ENCODE measurements at regions not wholly inside any gene's neighbourhood (a gene's known extent, or its start where the extent isn't known, plus 50 kb on each side); places are given as distances from the start of the nearest gene placed in this dataset.
"Not testable (repeated sequence)": the region's sequence is repeated elsewhere in the genome, so short reads cannot be mapped to it uniquely, and the experiment has no call there.

- Histone ChIP-seq H3K36me3 (ENCODE audit: insufficient read depth, low read length) (no peaks in the 10 kb centered on the region), H3K27ac (ENCODE audit: low read depth, low read length) (no peak overlapping the region), H3K9ac (ENCODE audit: low read length) (no peak overlapping the region), H3K9me3 (ENCODE audit: low read length) (no peaks in the 10 kb centered on the region), H3K4me3 (ENCODE audit: low read depth in 1 of 2, low read length in 2 of 2) (no peak overlapping the region), H3K27me3 (ENCODE audit: control insufficient read depth in 1 of 2, insufficient read depth in 2 of 2, low read length in 2 of 2) (no peaks in the 10 kb centered on the region), H3K4me1 (ENCODE audit: insufficient read depth, low read length) (no peaks in the 10 kb centered on the region)
These were observed 2050.6 kb upstream of the RAG2 start for GRCh38 chr11:38648604-38649003.

- Histone ChIP-seq H3K36me3 (ENCODE audit: insufficient read depth, low read length) (no peaks in the 10 kb centered on the region), H3K4me1 (ENCODE audit: insufficient read depth, low read length) (no peaks in the 10 kb centered on the region), H3K27me3 (ENCODE audit: control insufficient read depth in 1 of 2, insufficient read depth in 2 of 2, low read length in 2 of 2) (no peaks in the 10 kb centered on the region), H3K4me3 (ENCODE audit: low read depth in 1 of 2, low read length in 2 of 2) (no peak overlapping the region), H3K27ac (ENCODE audit: low read depth, low read length) (no peak overlapping the region), H3K9ac (ENCODE audit: low read length) (no peak overlapping the region), H3K9me3 (ENCODE audit: low read length) (no peaks in the 10 kb centered on the region)
These were observed 2048.3 kb upstream of the RAG2 start for GRCh38 chr11:38646382-38646781.

- no peak overlapping the region for H3K9ac ChIP-seq (ENCODE audit: low read length)
These were observed 2042.8 kb upstream of the RAG2 start for GRCh38 chr11:38640854-38641253.

GRCh38 chr11:38612701-38613100 is 2014.7 kb upstream of the RAG2 start:
- Histone ChIP-seq H3K9me3 (ENCODE audit: low read length) (no peaks in the 10 kb centered on the region), H3K9ac (ENCODE audit: low read length) (no peak overlapping the region), H3K27ac (ENCODE audit: low read depth, low read length) (no peak overlapping the region), H3K4me3 (ENCODE audit: low read depth in 1 of 2, low read length in 2 of 2) (no peak overlapping the region), H3K4me1 (ENCODE audit: insufficient read depth, low read length) (no peaks in the 10 kb centered on the region), H3K27me3 (ENCODE audit: control insufficient read depth in 1 of 2, insufficient read depth in 2 of 2, low read length in 2 of 2) (no peaks in the 10 kb centered on the region), H3K36me3 (ENCODE audit: insufficient read depth, low read length) (no peaks in the 10 kb centered on the region)

More at GRCh38 chr11:38640854-38641253, 2042.8 kb upstream of the RAG2 start:
- H3K4me3 ChIP-seq (ENCODE audit: low read depth in 1 of 2, low read length in 2 of 2), result no peak overlapping the region
- H3K36me3 ChIP-seq (ENCODE audit: insufficient read depth, low read length), result no peaks in the 10 kb centered on the region
- H3K27ac ChIP-seq (ENCODE audit: low read depth, low read length), result no peak overlapping the region
- H3K27me3 ChIP-seq (ENCODE audit: control insufficient read depth in 1 of 2, insufficient read depth in 2 of 2, low read length in 2 of 2), result no peaks in the 10 kb centered on the region
- no peaks in the 10 kb centered on the region for H3K4me1 ChIP-seq (ENCODE audit: insufficient read depth, low read length)
- H3K9me3 ChIP-seq (ENCODE audit: low read length), result no peaks in the 10 kb centered on the region

GRCh38 chr11:38601371-38601770 is 2003.3 kb upstream of the RAG2 start:
- H3K27me3 ChIP-seq (ENCODE audit: control insufficient read depth in 1 of 2, insufficient read depth in 2 of 2, low read length in 2 of 2); H3K9me3 ChIP-seq (ENCODE audit: low read length); H3K27ac ChIP-seq (ENCODE audit: low read depth, low read length); H3K4me3 ChIP-seq (ENCODE audit: low read depth in 1 of 2, low read length in 2 of 2); H3K36me3 ChIP-seq (ENCODE audit: insufficient read depth, low read length); H3K9ac ChIP-seq (ENCODE audit: low read length); H3K4me1 ChIP-seq (ENCODE audit: insufficient read depth, low read length): not testable (repeated sequence)

- no peaks in the 10 kb centered on the region for H3K4me1 ChIP-seq (ENCODE audit: insufficient read depth, low read length)
- no peaks in the 10 kb centered on the region for H3K36me3 ChIP-seq (ENCODE audit: insufficient read depth, low read length)
- no peak overlapping the region for H3K27ac ChIP-seq (ENCODE audit: low read depth, low read length)
- H3K9me3 ChIP-seq (ENCODE audit: low read length), result no peaks in the 10 kb centered on the region
- no peak overlapping the region for H3K9ac ChIP-seq (ENCODE audit: low read length)
- H3K4me3 ChIP-seq (ENCODE audit: low read depth in 1 of 2, low read length in 2 of 2), result no peak overlapping the region
- no peaks in the 10 kb centered on the region for H3K27me3 ChIP-seq (ENCODE audit: control insufficient read depth in 1 of 2, insufficient read depth in 2 of 2, low read length in 2 of 2)
These were observed 2000.4 kb upstream of the RAG2 start for GRCh38 chr11:38598418-38598817.

- H3K9ac ChIP-seq (ENCODE audit: low read length); H3K27me3 ChIP-seq (ENCODE audit: control insufficient read depth in 1 of 2, insufficient read depth in 2 of 2, low read length in 2 of 2); H3K27ac ChIP-seq (ENCODE audit: low read depth, low read length); H3K4me1 ChIP-seq (ENCODE audit: insufficient read depth, low read length); H3K36me3 ChIP-seq (ENCODE audit: insufficient read depth, low read length); H3K4me3 ChIP-seq (ENCODE audit: low read depth in 1 of 2, low read length in 2 of 2); H3K9me3 ChIP-seq (ENCODE audit: low read length): not testable (repeated sequence)
These were observed 1997.5 kb upstream of the RAG2 start for GRCh38 chr11:38595359-38596016.

- no peaks in the 10 kb centered on the region for H3K9me3 ChIP-seq (ENCODE audit: low read length)
- H3K36me3 ChIP-seq (ENCODE audit: insufficient read depth, low read length), result no peaks in the 10 kb centered on the region
- H3K27ac ChIP-seq (ENCODE audit: low read depth, low read length), result no peak overlapping the region
- H3K9ac ChIP-seq (ENCODE audit: low read length), result no peak overlapping the region
- H3K4me1 ChIP-seq (ENCODE audit: insufficient read depth, low read length), result no peaks in the 10 kb centered on the region
- no peak overlapping the region for H3K4me3 ChIP-seq (ENCODE audit: low read depth in 1 of 2, low read length in 2 of 2)
- no peaks in the 10 kb centered on the region for H3K27me3 ChIP-seq (ENCODE audit: control insufficient read depth in 1 of 2, insufficient read depth in 2 of 2, low read length in 2 of 2)
These were observed 1996.9 kb upstream of the RAG2 start for GRCh38 chr11:38594895-38595294.

- Histone ChIP-seq H3K4me1 (ENCODE audit: insufficient read depth, low read length) (no peaks in the 10 kb centered on the region), H3K27me3 (ENCODE audit: control insufficient read depth in 1 of 2, insufficient read depth in 2 of 2, low read length in 2 of 2) (no peaks in the 10 kb centered on the region), H3K36me3 (ENCODE audit: insufficient read depth, low read length) (no peaks in the 10 kb centered on the region), H3K9ac (ENCODE audit: low read length) (no peak overlapping the region), H3K9me3 (ENCODE audit: low read length) (no peaks in the 10 kb centered on the region), H3K4me3 (ENCODE audit: low read depth in 1 of 2, low read length in 2 of 2) (no peak overlapping the region), H3K27ac (ENCODE audit: low read depth, low read length) (no peak overlapping the region)
These were observed 1995.6 kb upstream of the RAG2 start for GRCh38 chr11:38593649-38594048.

GRCh38 chr11:38582756-38583155 is 1984.7 kb upstream of the RAG2 start:
- Histone ChIP-seq H3K36me3 (ENCODE audit: insufficient read depth, low read length) (no peaks in the 10 kb centered on the region), H3K9me3 (ENCODE audit: low read length) (peaks cover 7% of the 10 kb centered on the region), H3K9ac (ENCODE audit: low read length) (no peak overlapping the region), H3K27me3 (ENCODE audit: control insufficient read depth in 1 of 2, insufficient read depth in 2 of 2, low read length in 2 of 2) (no peaks in the 10 kb centered on the region), H3K27ac (ENCODE audit: low read depth, low read length) (no peak overlapping the region), H3K4me3 (ENCODE audit: low read depth in 1 of 2, low read length in 2 of 2) (no peak overlapping the region), H3K4me1 (ENCODE audit: insufficient read depth, low read length) (no peaks in the 10 kb centered on the region)

GRCh38 chr11:38582151-38582550 is 1984.1 kb upstream of the RAG2 start:
- no peak overlapping the region for H3K9ac ChIP-seq (ENCODE audit: low read length)

GRCh38 chr11:38577769-38578168 is 1979.7 kb upstream of the RAG2 start:
- no peak overlapping the region for H3K27ac ChIP-seq (ENCODE audit: low read depth, low read length)
- no peak overlapping the region for H3K4me3 ChIP-seq (ENCODE audit: low read depth in 1 of 2, low read length in 2 of 2)
- no peaks in the 10 kb centered on the region for H3K4me1 ChIP-seq (ENCODE audit: insufficient read depth, low read length)

More at GRCh38 chr11:38582151-38582550, 1984.1 kb upstream of the RAG2 start:
- no peaks in the 10 kb centered on the region for H3K4me1 ChIP-seq (ENCODE audit: insufficient read depth, low read length)
- no peak overlapping the region for H3K27ac ChIP-seq (ENCODE audit: low read depth, low read length)
- H3K27me3 ChIP-seq (ENCODE audit: control insufficient read depth in 1 of 2, insufficient read depth in 2 of 2, low read length in 2 of 2), result no peaks in the 10 kb centered on the region
- peaks cover 9% of the 10 kb centered on the region for H3K9me3 ChIP-seq (ENCODE audit: low read length)
- H3K36me3 ChIP-seq (ENCODE audit: insufficient read depth, low read length), result no peaks in the 10 kb centered on the region
- no peak overlapping the region for H3K4me3 ChIP-seq (ENCODE audit: low read depth in 1 of 2, low read length in 2 of 2)

More at GRCh38 chr11:38577769-38578168, 1979.7 kb upstream of the RAG2 start:
- H3K9ac ChIP-seq (ENCODE audit: low read length), result no peak overlapping the region
- no peaks in the 10 kb centered on the region for H3K36me3 ChIP-seq (ENCODE audit: insufficient read depth, low read length)
- no peaks in the 10 kb centered on the region for H3K27me3 ChIP-seq (ENCODE audit: control insufficient read depth in 1 of 2, insufficient read depth in 2 of 2, low read length in 2 of 2)
- peaks cover 9% of the 10 kb centered on the region for H3K9me3 ChIP-seq (ENCODE audit: low read length)

Data from muscle layer of colon (tissue), 2 donors.